ENCODE measurements at regions not wholly inside any gene's neighbourhood (a gene's known extent, or its start where the extent isn't known, plus 50 kb on each side); places are given as distances from the start of the nearest gene placed in this dataset.

DNA sequence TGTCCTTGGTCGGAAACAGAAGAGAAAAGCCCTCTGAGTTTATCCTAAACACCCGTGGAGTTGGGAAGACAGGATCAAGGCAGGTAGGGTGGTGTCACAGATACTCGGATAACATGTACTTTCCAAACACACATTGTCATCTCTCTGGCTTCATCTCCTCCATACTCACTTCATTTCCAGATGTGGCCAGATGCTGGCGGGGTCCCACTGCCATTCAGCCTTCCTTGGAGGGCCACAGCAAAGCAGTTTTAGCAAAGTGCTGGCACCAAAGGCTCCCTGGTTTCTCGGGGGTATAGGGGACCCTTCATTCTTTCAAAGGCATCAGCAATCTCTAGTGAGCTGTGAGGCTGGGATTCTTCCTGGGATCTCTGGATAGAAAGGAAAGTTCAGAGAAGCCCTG lies 539.5 kb downstream of the TCERG1L start:
- no peaks in the 10 kb centered on the region for H3K36me3 ChIP-seq (ENCODE audit: control insufficient read depth in 4 of 4, insufficient read depth in 4 of 4, low read length in 3 of 4)
- 78% methylated on average over 3 of the region's 5 CpGs for WGBS (ENCODE audit: insufficient coverage)
- H3K9me3 ChIP-seq (ENCODE audit: control extremely low read depth in 1 of 5, control insufficient read depth in 4 of 5, insufficient read depth in 2 of 5, low read depth in 1 of 5, low read length in 4 of 5) = peaks cover 0 to 25% (median 7%) of the 10 kb centered on the region in 5 experiments
- CTCF ChIA-PET = interaction anchor here (0.7 kb wide), 1 partner anchor 255 kb away, joined by 3 read pairs; no protein-coding TSS in a partner anchor
- no peak overlapping the region for H3K27ac ChIP-seq (ENCODE audit: insufficient read depth in 1 of 2, low read depth in 1 of 2, low read length in 2 of 2, poor library complexity in 1 of 2, severe bottlenecking in 2 of 2)
- no peaks in the 10 kb centered on the region for H3K4me1 ChIP-seq (ENCODE audit: control extremely low read depth in 1 of 4, control insufficient read depth in 4 of 4, insufficient read depth in 4 of 4, low read length in 3 of 4)
- no peak for DNase-seq
- POLR2A ChIA-PET = no interaction called here
- no peak overlapping the region for H3K4me3 ChIP-seq (ENCODE audit: control insufficient read depth in 1 of 7, extremely low read depth in 1 of 7, insufficient read depth in 4 of 7, low read depth in 2 of 7, low read length in 6 of 7)
- H3K27me3 ChIP-seq (replicated peaks in 2 of 5; ENCODE audit: control insufficient read depth in 4 of 5, insufficient read depth in 5 of 5, low read length in 4 of 5) = peaks cover 0 to 28% (median 7%) of the 10 kb centered on the region in 5 experiments

DNA sequence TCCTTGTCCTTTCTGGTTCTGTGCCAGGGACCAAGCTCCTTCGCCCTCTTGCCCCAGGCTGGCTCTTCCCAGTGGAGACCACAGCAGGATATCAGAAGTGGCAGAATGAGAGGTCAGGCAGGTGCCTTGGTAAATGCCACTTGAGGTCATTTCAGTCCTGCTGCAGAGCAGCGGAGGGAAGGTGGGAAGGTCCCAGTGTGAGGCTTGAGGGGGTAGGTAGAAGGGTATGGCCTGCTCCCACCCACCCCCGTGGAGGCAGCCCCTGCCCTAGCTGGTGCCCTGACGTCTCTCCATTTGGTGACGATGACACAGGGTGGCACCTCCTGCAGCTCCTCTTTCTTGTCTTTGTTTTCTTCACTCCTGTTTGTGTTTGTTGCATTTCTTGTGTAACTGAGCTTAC lies 538.8 kb downstream of the TCERG1L start:
- CTCF ChIA-PET = interaction anchor here (0.7 kb wide), 1 partner anchor 256 kb away, joined by 3 read pairs; no protein-coding TSS in a partner anchor

DNA sequence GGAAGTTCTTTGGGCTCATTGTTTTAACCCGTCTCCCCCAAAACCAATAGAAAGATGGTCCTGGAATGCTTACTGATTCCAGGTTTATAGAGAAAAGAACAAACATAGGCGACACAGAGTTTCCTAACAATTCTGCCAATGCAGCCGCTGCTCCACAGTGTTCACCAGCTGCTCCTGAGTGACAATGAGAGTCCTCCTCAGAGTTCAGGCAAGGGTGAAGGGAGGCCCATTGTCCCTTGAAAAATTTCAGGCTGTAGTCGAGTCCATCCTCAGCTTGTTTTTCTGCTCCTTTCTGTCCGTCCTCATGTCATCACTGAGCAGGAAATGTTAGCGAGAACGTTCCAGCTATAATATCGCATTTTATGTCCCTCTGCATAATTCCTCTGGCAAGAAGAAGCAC lies 537.6 kb downstream of the TCERG1L start:
- Histone ChIP-seq H3K4me1 (ENCODE audit: control extremely low read depth in 1 of 4, control insufficient read depth in 4 of 4, insufficient read depth in 4 of 4, low read length in 3 of 4) (no peaks in the 10 kb centered on the region), H3K4me3 (ENCODE audit: control insufficient read depth in 1 of 7, extremely low read depth in 1 of 7, insufficient read depth in 4 of 7, low read depth in 2 of 7, low read length in 6 of 7) (no peak overlapping the region), H3K9me3 (ENCODE audit: control extremely low read depth in 1 of 5, control insufficient read depth in 4 of 5, insufficient read depth in 2 of 5, low read depth in 1 of 5, low read length in 4 of 5) (peaks cover 0 to 11% (median 2%) of the 10 kb centered on the region in 5 experiments), H3K36me3 (ENCODE audit: control insufficient read depth in 4 of 4, insufficient read depth in 4 of 4, low read length in 3 of 4) (no peaks in the 10 kb centered on the region), H3K27ac (ENCODE audit: insufficient read depth in 1 of 2, low read depth in 1 of 2, low read length in 2 of 2, poor library complexity in 1 of 2, severe bottlenecking in 2 of 2) (no peak overlapping the region), H3K27me3 (replicated peaks in 2 of 5; ENCODE audit: control insufficient read depth in 4 of 5, insufficient read depth in 5 of 5, low read length in 4 of 5) (peaks cover 0 to 28% (median 7%) of the 10 kb centered on the region in 5 experiments)
- WGBS (ENCODE audit: insufficient coverage) = 86% methylated on average over 7 of the region's 8 CpGs
- no peak for DNase-seq
- ChIA-PET POLR2A (no interaction called here), CTCF (no interaction called here)

More for the DNA sequence above, 538.8 kb downstream of the TCERG1L start:
- Histone ChIP-seq H3K36me3 (ENCODE audit: control insufficient read depth in 4 of 4, insufficient read depth in 4 of 4, low read length in 3 of 4) (no peaks in the 10 kb centered on the region), H3K4me3 (ENCODE audit: control insufficient read depth in 1 of 7, extremely low read depth in 1 of 7, insufficient read depth in 4 of 7, low read depth in 2 of 7, low read length in 6 of 7) (no peak overlapping the region), H3K27me3 (replicated peaks in 2 of 5; ENCODE audit: control insufficient read depth in 4 of 5, insufficient read depth in 5 of 5, low read length in 4 of 5) (peaks cover 0 to 28% (median 7%) of the 10 kb centered on the region in 5 experiments), H3K4me1 (ENCODE audit: control extremely low read depth in 1 of 4, control insufficient read depth in 4 of 4, insufficient read depth in 4 of 4, low read length in 3 of 4) (no peaks in the 10 kb centered on the region), H3K27ac (ENCODE audit: insufficient read depth in 1 of 2, low read depth in 1 of 2, low read length in 2 of 2, poor library complexity in 1 of 2, severe bottlenecking in 2 of 2) (no peak overlapping the region), H3K9me3 (ENCODE audit: control extremely low read depth in 1 of 5, control insufficient read depth in 4 of 5, insufficient read depth in 2 of 5, low read depth in 1 of 5, low read length in 4 of 5) (peaks cover 0 to 19% (median 2%) of the 10 kb centered on the region in 5 experiments)
- no peak for DNase-seq
- POLR2A ChIA-PET = no interaction called here
- 100% methylated on average over 1 of the region's 5 CpGs for WGBS (ENCODE audit: insufficient coverage)

DNA sequence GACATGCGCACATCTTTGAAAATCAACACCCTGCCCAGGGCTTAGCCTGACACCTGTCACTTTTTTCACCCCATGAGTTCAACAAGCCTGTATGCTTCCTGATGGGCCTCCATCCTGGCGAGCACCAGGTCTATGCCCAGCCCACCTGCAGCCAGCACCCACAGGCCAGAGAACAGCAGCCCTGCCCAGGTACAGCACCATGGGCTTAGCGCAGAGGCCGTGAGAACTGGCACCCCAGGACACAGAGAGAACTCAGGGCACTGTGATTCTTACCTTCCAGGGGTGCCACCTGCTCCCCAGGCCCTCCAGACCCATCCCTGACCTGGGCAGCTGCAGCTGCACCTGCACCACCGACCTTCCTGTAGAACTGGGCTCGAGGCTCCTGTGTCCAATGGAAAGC lies 536.6 kb downstream of the TCERG1L start:
- Histone ChIP-seq H3K36me3 (ENCODE audit: control insufficient read depth in 4 of 4, insufficient read depth in 4 of 4, low read length in 3 of 4) (no peaks in the 10 kb centered on the region), H3K27me3 (replicated peaks in 2 of 5; ENCODE audit: control insufficient read depth in 4 of 5, insufficient read depth in 5 of 5, low read length in 4 of 5) (peaks cover 0 to 28% (median 7%) of the 10 kb centered on the region in 5 experiments), H3K27ac (ENCODE audit: insufficient read depth in 1 of 2, low read depth in 1 of 2, low read length in 2 of 2, poor library complexity in 1 of 2, severe bottlenecking in 2 of 2) (no peak overlapping the region), H3K4me1 (ENCODE audit: control extremely low read depth in 1 of 4, control insufficient read depth in 4 of 4, insufficient read depth in 4 of 4, low read length in 3 of 4) (no peaks in the 10 kb centered on the region), H3K4me3 (ENCODE audit: control insufficient read depth in 1 of 7, extremely low read depth in 1 of 7, insufficient read depth in 4 of 7, low read depth in 2 of 7, low read length in 6 of 7) (no peak overlapping the region), H3K9me3 (ENCODE audit: control extremely low read depth in 1 of 5, control insufficient read depth in 4 of 5, insufficient read depth in 2 of 5, low read depth in 1 of 5, low read length in 4 of 5) (peaks cover 0 to 6% (median 0%) of the 10 kb centered on the region in 5 experiments)
- ChIA-PET CTCF (no interaction called here), POLR2A (no interaction called here)
- DNase-seq = no peak
- 95% methylated on average over 4 of the region's 6 CpGs for WGBS (ENCODE audit: insufficient coverage)

DNA sequence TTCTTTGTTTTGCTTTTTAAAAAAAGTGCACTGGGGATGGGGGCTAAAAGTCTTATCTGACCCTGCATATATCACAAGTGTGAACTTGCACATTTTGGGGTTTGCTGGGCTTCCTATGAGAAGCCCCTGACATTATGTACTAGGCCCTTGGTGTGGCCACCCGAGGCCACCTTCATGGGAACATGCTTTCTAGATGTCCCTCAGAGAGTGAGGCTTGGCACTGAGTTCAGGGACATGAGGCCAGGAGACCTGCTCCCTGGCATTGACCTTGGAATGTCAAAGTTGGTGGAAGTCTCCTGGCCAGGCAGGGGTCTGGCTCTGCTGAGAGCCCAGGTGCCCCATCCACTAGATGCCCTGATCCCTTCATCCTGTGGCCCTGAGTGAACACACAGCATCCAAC lies 536.2 kb downstream of the TCERG1L start:
- Histone ChIP-seq H3K27me3 (replicated peaks in 2 of 5; ENCODE audit: control insufficient read depth in 4 of 5, insufficient read depth in 5 of 5, low read length in 4 of 5) (peaks cover 0 to 28% (median 7%) of the 10 kb centered on the region in 5 experiments), H3K4me3 (ENCODE audit: control insufficient read depth in 1 of 7, extremely low read depth in 1 of 7, insufficient read depth in 4 of 7, low read depth in 2 of 7, low read length in 6 of 7) (no peak overlapping the region), H3K9me3 (ENCODE audit: control extremely low read depth in 1 of 5, control insufficient read depth in 4 of 5, insufficient read depth in 2 of 5, low read depth in 1 of 5, low read length in 4 of 5) (peaks cover 0 to 2% (median 0%) of the 10 kb centered on the region in 5 experiments), H3K36me3 (ENCODE audit: control insufficient read depth in 4 of 4, insufficient read depth in 4 of 4, low read length in 3 of 4) (no peaks in the 10 kb centered on the region), H3K4me1 (ENCODE audit: control extremely low read depth in 1 of 4, control insufficient read depth in 4 of 4, insufficient read depth in 4 of 4, low read length in 3 of 4) (no peaks in the 10 kb centered on the region), H3K27ac (ENCODE audit: insufficient read depth in 1 of 2, low read depth in 1 of 2, low read length in 2 of 2, poor library complexity in 1 of 2, severe bottlenecking in 2 of 2) (no peak overlapping the region)
- 89% methylated on average over 1 of the region's 1 CpG for WGBS (ENCODE audit: insufficient coverage)
- no peak for DNase-seq
- ChIA-PET POLR2A (no interaction called here), CTCF (no interaction called here)

DNA sequence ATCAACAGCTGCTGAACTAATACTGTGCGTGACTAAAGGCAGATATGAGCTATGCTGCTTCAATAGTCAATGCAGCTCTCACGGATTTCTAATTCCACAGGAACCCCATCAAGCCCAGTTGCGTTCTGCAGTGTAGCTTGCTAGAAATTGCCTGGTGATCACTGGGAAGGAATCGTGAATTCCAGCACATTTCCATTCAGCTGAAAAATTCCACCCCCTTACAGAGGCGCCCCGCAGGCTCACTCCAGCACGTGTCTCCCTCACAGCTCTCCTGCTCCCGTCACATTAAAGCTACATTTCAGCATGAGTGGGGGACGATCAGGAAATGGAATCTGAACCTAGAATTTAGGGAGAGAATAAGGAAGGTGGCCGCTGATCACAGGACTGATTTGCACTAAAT lies 534.8 kb downstream of the TCERG1L start:
- no peak overlapping the region for H3K27ac ChIP-seq (ENCODE audit: insufficient read depth in 1 of 2, low read depth in 1 of 2, low read length in 2 of 2, poor library complexity in 1 of 2, severe bottlenecking in 2 of 2)
- no peaks in the 10 kb centered on the region for H3K36me3 ChIP-seq (ENCODE audit: control insufficient read depth in 4 of 4, insufficient read depth in 4 of 4, low read length in 3 of 4)
- H3K4me1 ChIP-seq (ENCODE audit: control extremely low read depth in 1 of 4, control insufficient read depth in 4 of 4, insufficient read depth in 4 of 4, low read length in 3 of 4) = no peaks in the 10 kb centered on the region
- ChIA-PET CTCF (no interaction called here), POLR2A (no interaction called here)
- DNase-seq = no peak
- H3K9me3 ChIP-seq (ENCODE audit: control extremely low read depth in 1 of 5, control insufficient read depth in 4 of 5, insufficient read depth in 2 of 5, low read depth in 1 of 5, low read length in 4 of 5) = no peaks in the 10 kb centered on the region
- no peak overlapping the region for H3K4me3 ChIP-seq (ENCODE audit: control insufficient read depth in 1 of 7, extremely low read depth in 1 of 7, insufficient read depth in 4 of 7, low read depth in 2 of 7, low read length in 6 of 7)
- peaks cover 0 to 30% (median 7%) of the 10 kb centered on the region in 5 experiments for H3K27me3 ChIP-seq (replicated peaks in 2 of 5; ENCODE audit: control insufficient read depth in 4 of 5, insufficient read depth in 5 of 5, low read length in 4 of 5)
- 96% methylated on average over 4 of the region's 10 CpGs for WGBS (ENCODE audit: insufficient coverage)

DNA sequence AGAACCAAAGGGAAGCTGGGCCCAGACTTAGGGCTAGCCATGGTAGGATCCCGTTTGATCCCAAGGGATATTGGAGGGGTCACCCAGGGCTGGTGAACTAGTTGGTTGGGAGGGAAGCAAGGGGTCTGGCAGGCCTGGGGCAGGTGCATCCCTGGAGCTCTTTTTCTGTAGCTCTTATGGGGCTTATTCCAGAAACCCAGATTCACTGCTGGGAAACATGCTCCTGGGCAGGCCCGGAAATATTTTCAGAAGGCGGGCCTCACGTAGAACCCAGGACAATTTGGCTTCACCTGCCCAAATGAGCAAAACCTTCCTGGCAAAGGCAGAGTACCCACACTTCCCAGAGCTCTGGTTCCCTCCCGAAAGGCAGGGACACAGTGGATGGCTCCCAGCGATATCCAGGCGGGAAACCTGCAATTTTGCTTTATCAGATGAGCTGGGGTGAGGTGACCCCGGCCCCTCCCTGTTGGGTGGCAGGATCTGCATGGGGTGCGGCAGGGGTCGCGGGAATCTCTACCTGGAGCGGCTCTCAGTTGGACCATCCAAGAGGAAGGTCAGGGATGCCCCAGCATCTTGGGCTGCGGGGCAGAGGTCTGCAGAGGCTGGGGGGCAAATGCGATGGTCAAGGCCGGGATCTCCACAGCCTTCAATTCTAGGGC lies 533.9 kb downstream of the TCERG1L start:
- 92% methylated on average over 15 of the region's 15 CpGs for WGBS (ENCODE audit: insufficient coverage)
- H3K9me3 ChIP-seq (ENCODE audit: control extremely low read depth in 1 of 5, control insufficient read depth in 4 of 5, insufficient read depth in 2 of 5, low read depth in 1 of 5, low read length in 4 of 5) = no peaks in the 10 kb centered on the region
- POLR2A ChIA-PET = no interaction called here

More for the DNA sequence above, 533.9 kb downstream of the TCERG1L start:
- Histone ChIP-seq H3K27ac (ENCODE audit: insufficient read depth in 1 of 2, low read depth in 1 of 2, low read length in 2 of 2, poor library complexity in 1 of 2, severe bottlenecking in 2 of 2) (no peak overlapping the region), H3K27me3 (replicated peaks in 2 of 5; ENCODE audit: control insufficient read depth in 4 of 5, insufficient read depth in 5 of 5, low read length in 4 of 5) (peaks cover 0 to 25% (median 7%) of the 10 kb centered on the region in 5 experiments), H3K36me3 (ENCODE audit: control insufficient read depth in 4 of 4, insufficient read depth in 4 of 4, low read length in 3 of 4) (no peaks in the 10 kb centered on the region), H3K4me3 (ENCODE audit: control insufficient read depth in 1 of 7, extremely low read depth in 1 of 7, insufficient read depth in 4 of 7, low read depth in 2 of 7, low read length in 6 of 7) (no peak overlapping the region), H3K4me1 (ENCODE audit: control extremely low read depth in 1 of 4, control insufficient read depth in 4 of 4, insufficient read depth in 4 of 4, low read length in 3 of 4) (no peaks in the 10 kb centered on the region)
- no peak for DNase-seq
- CTCF ChIA-PET = no interaction called here
